Endothelial cell of umbilical vein (primary cell): ENCODE measurements at regions not wholly inside any gene's neighbourhood (a gene's known extent, or its start where the extent isn't known, plus 50 kb on each side); places are given as distances from the start of the nearest gene placed in this dataset.

Experiments
- BruUV-seq: library from RNA; stranded (reverse); fragments of 400-500 nt; replicated peaks from 2 replicates; lab custom pipeline; 2021; lab: Mats Ljungman, UMichigan
- CTCF ChIA-PET: fragments of 300-600, 350-600 bp; sonication (Branson Sonifier 250); formaldehyde crosslinking; loops from one replicate; lab custom pipeline; 2021; ENCODE audit warnings: antibody characterized with exemption, inconsistent platforms; lab: Charles Lee
- POLR2A ChIA-PET: fragments of 300-600, 350-600 bp; sonication (Branson Sonifier 250); formaldehyde crosslinking; loops from one replicate; lab custom pipeline; 2021; ENCODE audit warnings: antibody characterized with exemption, inconsistent platforms; lab: Charles Lee
- DNase-seq: peaks from one replicate; pipeline ENCODE4 v3.0.0-alpha.2; 2011; ENCODE audit warnings: low read depth, low spot score
- FAIRE-seq: peaks from 2 replicates; lab custom pipeline; 2011; peaks lifted over from hg19 to GRCh38; lab: Jason Lieb, UNC
- H2AFZ ChIP-seq: 2 replicates; pipeline ENCODE4 v1.6.0; 2012; ENCODE audit warnings: low read depth, low read length, control low read depth, inconsistent platforms
- H3K27ac ChIP-seq: 2 replicates; pipeline ENCODE4 v1.5.1; 2011; ENCODE audit warnings: low read depth, mild to moderate bottlenecking, control low read depth, low read length, moderate library complexity; ENCODE audit not compliant: insufficient read depth
- H3K27me3 ChIP-seq, 2 experiments: 2 replicates each; pipeline versions ENCODE4 v1.6.0 to v1.6.1; 2011; ENCODE audit warnings: low read length in 2 of 2, mixed read lengths in 1 of 2; ENCODE audit not compliant: control insufficient read depth in 2 of 2, insufficient read depth in 2 of 2
- H3K36me3 ChIP-seq, 2 experiments: 2 replicates in 1 of 2; 3 replicates in 1 of 2; pipeline ENCODE4 v1.5.1; 2011; ENCODE audit warnings: low read length in 2 of 2, mild to moderate bottlenecking in 1 of 2, moderate library complexity in 1 of 2; ENCODE audit not compliant: control insufficient read depth in 2 of 2, insufficient read depth in 2 of 2; ENCODE audit errors: extremely low read depth in 1 of 2
- H3K4me1 ChIP-seq: 3 replicates; pipeline ENCODE4 v1.5.1; 2011; ENCODE audit warnings: mild to moderate bottlenecking, low read length; ENCODE audit not compliant: control insufficient read depth, insufficient read depth; ENCODE audit errors: extremely low read depth
- H3K4me2 ChIP-seq: 2 replicates; pipeline ENCODE4 v1.6.1; 2011; ENCODE audit warnings: low read length, control low read depth, mixed read lengths; ENCODE audit not compliant: insufficient read depth
- H3K4me3 ChIP-seq, 3 experiments: fragments of 200-600 bp in 1 of 3; sonication (generic), shearing (Covaris generic) in 1 of 3; replicated peaks in 1 of 3; 2 replicates each; pipeline ENCODE4 v1.5.1; 2011 to 2016; ENCODE audit warnings: control low read depth in 3 of 3, low read length in 3 of 3, mild to moderate bottlenecking in 2 of 3, inconsistent platforms in 1 of 3, low read depth in 1 of 3, moderate library complexity in 1 of 3; ENCODE audit not compliant: insufficient read depth in 1 of 3
- H3K79me2 ChIP-seq: 2 replicates; pipeline ENCODE4 v1.6.0; 2012; ENCODE audit warnings: low read length, inconsistent platforms; ENCODE audit not compliant: control insufficient read depth, insufficient read depth
- H3K9ac ChIP-seq: replicated peaks from 2 replicates; pipeline ENCODE3; 2011; ENCODE audit warnings: low read length, control low read depth; ENCODE audit not compliant: insufficient read depth; ENCODE audit errors: extremely low read depth
- H3K9me1 ChIP-seq: replicated peaks from 3 replicates; pipeline ENCODE4 v1.6.0; 2011; ENCODE audit warnings: mild to moderate bottlenecking, low read length; ENCODE audit not compliant: control insufficient read depth, insufficient read depth; ENCODE audit errors: extremely low read depth
- H3K9me3 ChIP-seq: replicated peaks from 2 replicates; pipeline ENCODE4 v1.5.1; 2012; ENCODE audit warnings: low read length, inconsistent platforms; ENCODE audit not compliant: control insufficient read depth, insufficient read depth
- H4K20me1 ChIP-seq: replicated peaks from 2 replicates; pipeline ENCODE3; 2011; ENCODE audit warnings: mild to moderate bottlenecking, low read length; ENCODE audit not compliant: control insufficient read depth, insufficient read depth; ENCODE audit errors: extremely low read depth
- CTCF ChIP-seq, 2 donors: IDR thresholded peaks; 1 replicate in 1 of 2; 2 replicates in 1 of 2; pipeline ENCODE4 v1.5.1; 2011; ENCODE audit warnings: low read length in 2 of 2, mild to moderate bottlenecking in 2 of 2, moderate library complexity in 2 of 2, control low read depth in 1 of 2, inconsistent platforms in 1 of 2, low read depth in 1 of 2; ENCODE audit not compliant: insufficient read depth in 1 of 2; ENCODE audit errors: extremely low read depth in 1 of 2
- EZH2 ChIP-seq: IDR thresholded peaks from 2 replicates; pipeline ENCODE4 v1.6.1; 2012; ENCODE audit warnings: borderline replicate concordance, low read depth, mild to moderate bottlenecking, moderate library complexity, low read length, inconsistent platforms; ENCODE audit not compliant: severe bottlenecking
- FOS ChIP-seq: IDR thresholded peaks from 2 replicates; pipeline ENCODE4 v1.6.1; 2011; ENCODE audit warnings: mild to moderate bottlenecking, low read length, moderate library complexity, borderline replicate concordance; ENCODE audit not compliant: insufficient read depth
- GATA2 ChIP-seq: IDR thresholded peaks from 2 replicates; pipeline ENCODE4 v1.7.0; 2011; ENCODE audit warnings: low read depth, mild to moderate bottlenecking, moderate library complexity, mixed read lengths, low read length; ENCODE audit not compliant: insufficient read length, insufficient read depth
- JUN ChIP-seq: IDR thresholded peaks from 2 replicates; pipeline ENCODE4 v1.6.1; 2011; ENCODE audit warnings: borderline replicate concordance, low read depth; ENCODE audit not compliant: insufficient read length, insufficient read depth
- MAX ChIP-seq: IDR thresholded peaks from 2 replicates; pipeline ENCODE4 v1.6.1; 2011; ENCODE audit not compliant: insufficient read depth, insufficient read length
- MYC ChIP-seq: IDR thresholded peaks from one replicate; pipeline ENCODE4 v1.6.1; 2011; ENCODE audit warnings: mild to moderate bottlenecking, low read depth, low read length
- POLR2A ChIP-seq: IDR thresholded peaks from 2 replicates; pipeline ENCODE4 v1.6.1; 2012; ENCODE audit warnings: low read depth, mild to moderate bottlenecking, control low read depth, low read length
- POLR2AphosphoS5 ChIP-seq: IDR thresholded peaks from 2 replicates; pipeline ENCODE4 v1.6.1; 2012; ENCODE audit warnings: low read depth, mild to moderate bottlenecking, control low read depth, low read length, moderate library complexity; ENCODE audit not compliant: insufficient read depth
- dilution Hi-C: fragments of 300-500 bp; cut with MboI; formaldehyde crosslinking; loops from one replicate; pipeline ENCODE4 v1.15.0; 2019; ENCODE audit warnings: low sequenced_read_pairs; ENCODE audit not compliant: extremely low pct_ligation_motif_present
- intact Hi-C: fragments of 100-400 bp; cut with micrococcal nuclease; formaldehyde crosslinking; loops from one replicate; pipeline ENCODE4 v1.10.0; 2022

GRCh38 chr4:79181190-79181589 lies 144.7 kb downstream of the NAA11 start:
- H3K27ac ChIP-seq = no peak overlapping the region
- no peak for DNase-seq
- H3K9me1 ChIP-seq = no peaks in the 10 kb centered on the region
- dilution Hi-C loops (no loop called here), intact Hi-C loops (no loop called here)
- no peaks in the 10 kb centered on the region for H3K9me3 ChIP-seq
- no peaks in the 10 kb centered on the region for H3K36me3 ChIP-seq
- TF ChIP-seq CTCF (IDR thresholded peaks at IDR 0.05; ENCODE audit: extremely low read depth in 1 of 2, insufficient read depth in 1 of 2, low read depth in 1 of 2, low read length in 2 of 2) = no peak
- TF ChIP-seq MAX = no peak
- TF ChIP-seq JUN = no peak
- no peak for TF ChIP-seq MYC
- TF ChIP-seq FOS = no peak
- TF ChIP-seq POLR2AphosphoS5 = no peak
- TF ChIP-seq GATA2 = no peak
- no peak for TF ChIP-seq EZH2
- no peak for TF ChIP-seq POLR2A
- no peak overlapping the region for H3K9ac ChIP-seq
- H3K27me3 ChIP-seq = no peaks in the 10 kb centered on the region
- no peak overlapping the region for H2AFZ ChIP-seq
- POLR2A ChIA-PET = no interaction called here
- no TSS peak for BruUV-seq
- FAIRE-seq = no peak
- no peak overlapping the region for H3K4me2 ChIP-seq
- no peaks in the 10 kb centered on the region for H4K20me1 ChIP-seq
- CTCF ChIA-PET = no interaction called here
- H3K79me2 ChIP-seq = no peaks in the 10 kb centered on the region
- no peaks in the 10 kb centered on the region for H3K4me1 ChIP-seq
- no peak overlapping the region for H3K4me3 ChIP-seq
